GM23338 (cell line): ENCODE measurements at regions not wholly inside any gene's neighbourhood (a gene's known extent, or its start where the extent isn't known, plus 50 kb on each side); places are given as distances from the start of the nearest gene placed in this dataset.

Source experiments
- ATAC-seq: fragments of 200-7000 bp; cut with Tn5 transposase; 3 replicates; pipeline ENCODE4 v1.9.1; 2020
- DNase-seq: peaks from one replicate; pipeline ENCODE4 v3.0.0-alpha.2; 2015; ENCODE audit warnings: low spot score
- H2AFZ ChIP-seq: fragments of 200-600 bp; sonication (generic); 2 replicates; pipeline ENCODE4 v1.8.0; 2016; ENCODE audit warnings: antibody characterized with exemption, mild to moderate bottlenecking, moderate library complexity
- H3F3A ChIP-seq: fragments of 200-600 bp; sonication (generic); replicated peaks from 2 replicates; pipeline ENCODE4 v1.8.0; 2017; ENCODE audit warnings: antibody characterized with exemption, mixed run types, low read depth
- H3K27ac ChIP-seq: fragments of 200-600 bp; sonication (generic); 2 replicates; pipeline ENCODE4 v1.6.1; 2016; ENCODE audit warnings: low read depth
- H3K27me3 ChIP-seq: fragments of 200-600 bp; sonication (generic); 2 replicates; pipeline ENCODE4 v1.8.0; 2016; ENCODE audit warnings: mild to moderate bottlenecking, mixed run types, moderate library complexity; ENCODE audit not compliant: insufficient read depth
- H3K36me3 ChIP-seq: fragments of 200-600 bp; sonication (generic); 2 replicates; pipeline ENCODE4 v1.8.0; 2016; ENCODE audit warnings: mild to moderate bottlenecking; ENCODE audit not compliant: insufficient read depth
- H3K4me1 ChIP-seq: fragments of 200-600 bp; sonication (generic); 2 replicates; pipeline ENCODE4 v1.8.0; 2016; ENCODE audit warnings: mild to moderate bottlenecking, moderate library complexity; ENCODE audit not compliant: insufficient read depth
- H3K4me2 ChIP-seq: fragments of 200-600 bp; sonication (generic); 2 replicates; pipeline ENCODE4 v1.7.1; 2017; ENCODE audit warnings: mixed run types
- H3K4me3 ChIP-seq: fragments of 200-600 bp; sonication (generic); 2 replicates; pipeline ENCODE4 v1.6.1; 2016; ENCODE audit warnings: mixed run types
- H3K79me2 ChIP-seq: fragments of 200-600 bp; sonication (generic); replicated peaks from 2 replicates; pipeline ENCODE4 v1.8.0; 2017; ENCODE audit warnings: mild to moderate bottlenecking; ENCODE audit not compliant: insufficient read depth
- H3K9me2 ChIP-seq: fragments of 200-600 bp; sonication (generic); 2 replicates; pipeline ENCODE4 v1.8.0; 2017; ENCODE audit not compliant: insufficient read depth
- H4K20me1 ChIP-seq: fragments of 200-600 bp; sonication (generic); replicated peaks from 2 replicates; pipeline ENCODE4 v1.8.0; 2017; ENCODE audit warnings: mild to moderate bottlenecking; ENCODE audit not compliant: insufficient read depth
- H3K27ac Mint-ChIP-seq: 2 replicates; pipeline ENCODE4 v1.8.0; 2020; ENCODE audit warnings: inconsistent platforms, mild to moderate bottlenecking, moderate library complexity, mixed read lengths
- H3K27me3 Mint-ChIP-seq: 3 replicates; pipeline ENCODE4 v1.8.0; 2022; ENCODE audit warnings: low read depth, mild to moderate bottlenecking, moderate library complexity, mixed read lengths, inconsistent platforms; ENCODE audit not compliant: insufficient read depth, poor library complexity
- H3K36me3 Mint-ChIP-seq: 3 replicates; pipeline ENCODE4 v1.8.0; 2021; ENCODE audit warnings: low read depth, mild to moderate bottlenecking, inconsistent platforms, moderate library complexity, mixed read lengths
- H3K4me1 Mint-ChIP-seq: 3 replicates; pipeline ENCODE4 v1.8.0; 2020; ENCODE audit warnings: mild to moderate bottlenecking, inconsistent platforms, mixed read lengths
- H3K4me3 Mint-ChIP-seq: 3 replicates; pipeline ENCODE4 v1.8.0; 2021; ENCODE audit warnings: moderate library complexity, mild to moderate bottlenecking, inconsistent platforms, mixed read lengths
- H3K9me3 Mint-ChIP-seq: 3 replicates; pipeline ENCODE4 v1.8.0; 2020; ENCODE audit warnings: moderate library complexity, mild to moderate bottlenecking, inconsistent platforms, mixed read lengths
- CREB1 ChIP-seq: fragments of 250-450 bp; sonication (Bioruptor Pico); IDR thresholded peaks from 2 replicates; pipeline ENCODE4 v1.5.0; 2020; ENCODE audit warnings: low read depth, mild to moderate bottlenecking, moderate library complexity
- CTCF ChIP-seq, 2 experiments: fragments of 200-600 bp in 1 of 2; sonication (generic) in 1 of 2; conservative IDR thresholded peaks; 2 replicates each; pipeline versions ENCODE4 v1.5.1 to v1.6.1; 2016 to 2017; ENCODE audit warnings: antibody characterized with exemption in 2 of 2, low read depth in 2 of 2, mild to moderate bottlenecking in 2 of 2, moderate library complexity in 1 of 2
- EZH2 ChIP-seq: fragments of 200-600 bp; sonication (generic); IDR thresholded peaks from one replicate; pipeline ENCODE4 v1.8.0; 2017; ENCODE audit warnings: antibody characterized with exemption, mild to moderate bottlenecking, low read depth; ENCODE audit not compliant: unreplicated experiment
- JUNB ChIP-seq: IDR thresholded peaks from one replicate; pipeline ENCODE4 v1.6.1; 2016; ENCODE audit warnings: antibody characterized with exemption; ENCODE audit not compliant: unreplicated experiment
- NANOG ChIP-seq: IDR thresholded peaks from 2 replicates; pipeline ENCODE4 v1.6.1; 2016; ENCODE audit warnings: antibody characterized with exemption, borderline replicate concordance
- POLR2AphosphoS5 ChIP-seq: IDR thresholded peaks from 2 replicates; pipeline ENCODE4 v1.6.1; 2016; ENCODE audit warnings: antibody characterized with exemption, low read depth
- ZNF331 ChIP-seq: fragments of 250-450 bp; sonication (Bioruptor Pico); IDR thresholded peaks from 2 replicates; pipeline ENCODE4 v1.5.0; 2020; ENCODE audit warnings: low read depth, mild to moderate bottlenecking, moderate library complexity
- TF ChIP-seq, protein P1 (sequence below): IDR thresholded peaks from one replicate; pipeline ENCODE4 v1.6.1; 2018; ENCODE audit warnings: antibody characterized with exemption; ENCODE audit not compliant: unreplicated experiment
- TF ChIP-seq, protein P2 (sequence below): IDR thresholded peaks from 2 replicates; pipeline ENCODE4 v1.6.1; 2016; ENCODE audit warnings: antibody characterized with exemption

DNA sequence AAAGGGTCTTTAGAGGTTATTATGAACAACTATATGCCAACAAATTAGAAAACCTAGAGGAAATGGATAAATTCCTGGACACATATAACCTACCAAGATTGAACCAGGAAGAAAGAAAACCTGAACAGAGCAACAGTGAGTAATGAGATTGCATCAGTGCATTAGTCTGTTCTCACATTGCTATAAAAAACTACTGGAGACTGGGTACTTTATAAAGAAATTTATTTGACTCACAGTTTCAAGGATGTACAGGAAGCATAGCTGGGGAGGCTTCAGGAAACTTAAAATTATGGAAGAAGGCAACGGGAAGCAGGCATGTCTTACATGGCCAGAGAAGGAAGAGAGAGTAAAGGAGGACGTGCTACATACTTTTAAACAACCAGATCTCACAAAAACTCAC lies 70.8 kb upstream of the GNAZ start:
- TF ChIP-seq POLR2AphosphoS5 (no peak), JUNB (no peak)
- H3K27ac Mint-ChIP-seq: no peak overlapping the region
- no peak overlapping the region for H3K4me2 ChIP-seq
- no peak overlapping the region for H3K4me3 Mint-ChIP-seq
- H3K36me3 ChIP-seq: no peaks in the 10 kb centered on the region
- peaks cover 5% of the 10 kb centered on the region for H3K27me3 Mint-ChIP-seq
- H3K79me2 ChIP-seq: no peaks in the 10 kb centered on the region
- no peaks in the 10 kb centered on the region for H3K4me1 Mint-ChIP-seq
- H3F3A ChIP-seq: no peaks in the 10 kb centered on the region
- H3K27me3 ChIP-seq: peaks cover 19% of the 10 kb centered on the region; the same call in 1 of the 2 replicates
- no peaks in the 10 kb centered on the region for H3K9me2 ChIP-seq
- H3K27ac ChIP-seq: no peak overlapping the region
- DNase-seq (no peak), ATAC-seq (no peak)
- H3K4me1 ChIP-seq: no peaks in the 10 kb centered on the region
- no peak overlapping the region for H3K4me3 ChIP-seq
- H3K9me3 Mint-ChIP-seq: peaks cover 46% of the 10 kb centered on the region
- no peaks in the 10 kb centered on the region for H4K20me1 ChIP-seq
- H3K36me3 Mint-ChIP-seq: peaks cover 9% of the 10 kb centered on the region; the same call in 2 of the 3 replicates
- no peak overlapping the region for H2AFZ ChIP-seq

- Mint-ChIP-seq H3K4me3 (no peak overlapping the region), H3K9me3 (peaks cover 46% of the 10 kb centered on the region)
- TF ChIP-seq CREB1 (CRISPR knock-in tag) (no peak), CTCF (conservative IDR thresholded peaks at IDR 0.05; ENCODE audit: low read depth in 2 of 2) (no peak), EZH2 (no peak), ZNF331 (CRISPR knock-in tag) (no peak), NANOG (no peak)
- TF ChIP-seq, protein P1, sequence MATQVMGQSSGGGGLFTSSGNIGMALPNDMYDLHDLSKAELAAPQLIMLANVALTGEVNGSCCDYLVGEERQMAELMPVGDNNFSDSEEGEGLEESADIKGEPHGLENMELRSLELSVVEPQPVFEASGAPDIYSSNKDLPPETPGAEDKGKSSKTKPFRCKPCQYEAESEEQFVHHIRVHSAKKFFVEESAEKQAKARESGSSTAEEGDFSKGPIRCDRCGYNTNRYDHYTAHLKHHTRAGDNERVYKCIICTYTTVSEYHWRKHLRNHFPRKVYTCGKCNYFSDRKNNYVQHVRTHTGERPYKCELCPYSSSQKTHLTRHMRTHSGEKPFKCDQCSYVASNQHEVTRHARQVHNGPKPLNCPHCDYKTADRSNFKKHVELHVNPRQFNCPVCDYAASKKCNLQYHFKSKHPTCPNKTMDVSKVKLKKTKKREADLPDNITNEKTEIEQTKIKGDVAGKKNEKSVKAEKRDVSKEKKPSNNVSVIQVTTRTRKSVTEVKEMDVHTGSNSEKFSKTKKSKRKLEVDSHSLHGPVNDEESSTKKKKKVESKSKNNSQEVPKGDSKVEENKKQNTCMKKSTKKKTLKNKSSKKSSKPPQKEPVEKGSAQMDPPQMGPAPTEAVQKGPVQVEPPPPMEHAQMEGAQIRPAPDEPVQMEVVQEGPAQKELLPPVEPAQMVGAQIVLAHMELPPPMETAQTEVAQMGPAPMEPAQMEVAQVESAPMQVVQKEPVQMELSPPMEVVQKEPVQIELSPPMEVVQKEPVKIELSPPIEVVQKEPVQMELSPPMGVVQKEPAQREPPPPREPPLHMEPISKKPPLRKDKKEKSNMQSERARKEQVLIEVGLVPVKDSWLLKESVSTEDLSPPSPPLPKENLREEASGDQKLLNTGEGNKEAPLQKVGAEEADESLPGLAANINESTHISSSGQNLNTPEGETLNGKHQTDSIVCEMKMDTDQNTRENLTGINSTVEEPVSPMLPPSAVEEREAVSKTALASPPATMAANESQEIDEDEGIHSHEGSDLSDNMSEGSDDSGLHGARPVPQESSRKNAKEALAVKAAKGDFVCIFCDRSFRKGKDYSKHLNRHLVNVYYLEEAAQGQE: no peak
- TF ChIP-seq, protein P2, sequence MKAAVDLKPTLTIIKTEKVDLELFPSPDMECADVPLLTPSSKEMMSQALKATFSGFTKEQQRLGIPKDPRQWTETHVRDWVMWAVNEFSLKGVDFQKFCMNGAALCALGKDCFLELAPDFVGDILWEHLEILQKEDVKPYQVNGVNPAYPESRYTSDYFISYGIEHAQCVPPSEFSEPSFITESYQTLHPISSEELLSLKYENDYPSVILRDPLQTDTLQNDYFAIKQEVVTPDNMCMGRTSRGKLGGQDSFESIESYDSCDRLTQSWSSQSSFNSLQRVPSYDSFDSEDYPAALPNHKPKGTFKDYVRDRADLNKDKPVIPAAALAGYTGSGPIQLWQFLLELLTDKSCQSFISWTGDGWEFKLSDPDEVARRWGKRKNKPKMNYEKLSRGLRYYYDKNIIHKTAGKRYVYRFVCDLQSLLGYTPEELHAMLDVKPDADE: no peak
Observed at GRCh38 chr22:23000657-23001347, 69.5 kb upstream of the GNAZ start.

More at GRCh38 chr22:23000657-23001347, 69.5 kb upstream of the GNAZ start:
- Histone ChIP-seq H3K4me1 (no peaks in the 10 kb centered on the region), H3K79me2 (no peaks in the 10 kb centered on the region), H3K27ac (no peak overlapping the region), H4K20me1 (no peaks in the 10 kb centered on the region), H3K27me3 (peaks cover 16% of the 10 kb centered on the region; the same call in 1 of the 2 replicates), H3K36me3 (no peaks in the 10 kb centered on the region), H3K4me2 (no peak overlapping the region), H2AFZ (no peak overlapping the region), H3F3A (no peaks in the 10 kb centered on the region), H3K4me3 (no peak overlapping the region), H3K9me2 (no peaks in the 10 kb centered on the region)
- no peaks in the 10 kb centered on the region for H3K4me1 Mint-ChIP-seq
- H3K36me3 Mint-ChIP-seq: peaks cover 9% of the 10 kb centered on the region; the same call in 2 of the 3 replicates
- ATAC-seq: no peak
- peaks cover 6% of the 10 kb centered on the region for H3K27me3 Mint-ChIP-seq
- H3K27ac Mint-ChIP-seq: no peak overlapping the region
- DNase-seq: no peak
